ENCODE measurements at regions not wholly inside any gene's neighbourhood (a gene's known extent, or its start where the extent isn't known, plus 50 kb on each side); places are given as distances from the start of the nearest gene placed in this dataset.

DNA sequence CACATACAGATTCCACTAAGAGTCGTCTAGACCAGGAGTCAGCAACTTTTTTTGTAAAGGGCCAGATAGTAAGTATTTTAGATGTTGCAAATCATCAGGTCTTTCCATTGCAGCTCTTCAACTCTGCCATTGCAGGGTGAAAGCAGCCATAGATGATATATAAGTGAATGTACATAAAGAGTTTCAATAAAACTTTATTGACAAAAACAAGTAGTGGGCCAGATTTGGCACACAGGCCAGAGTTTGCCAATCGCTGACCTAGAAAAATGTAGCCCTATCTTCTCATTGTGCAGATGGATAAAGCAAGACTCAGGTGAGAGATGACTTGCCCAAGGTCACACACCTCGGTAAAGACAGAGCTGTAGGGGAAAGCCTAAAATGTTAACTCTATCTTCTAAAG is 474.7 kb downstream of the MED13L start:
- TF ChIP-seq, protein P1, sequence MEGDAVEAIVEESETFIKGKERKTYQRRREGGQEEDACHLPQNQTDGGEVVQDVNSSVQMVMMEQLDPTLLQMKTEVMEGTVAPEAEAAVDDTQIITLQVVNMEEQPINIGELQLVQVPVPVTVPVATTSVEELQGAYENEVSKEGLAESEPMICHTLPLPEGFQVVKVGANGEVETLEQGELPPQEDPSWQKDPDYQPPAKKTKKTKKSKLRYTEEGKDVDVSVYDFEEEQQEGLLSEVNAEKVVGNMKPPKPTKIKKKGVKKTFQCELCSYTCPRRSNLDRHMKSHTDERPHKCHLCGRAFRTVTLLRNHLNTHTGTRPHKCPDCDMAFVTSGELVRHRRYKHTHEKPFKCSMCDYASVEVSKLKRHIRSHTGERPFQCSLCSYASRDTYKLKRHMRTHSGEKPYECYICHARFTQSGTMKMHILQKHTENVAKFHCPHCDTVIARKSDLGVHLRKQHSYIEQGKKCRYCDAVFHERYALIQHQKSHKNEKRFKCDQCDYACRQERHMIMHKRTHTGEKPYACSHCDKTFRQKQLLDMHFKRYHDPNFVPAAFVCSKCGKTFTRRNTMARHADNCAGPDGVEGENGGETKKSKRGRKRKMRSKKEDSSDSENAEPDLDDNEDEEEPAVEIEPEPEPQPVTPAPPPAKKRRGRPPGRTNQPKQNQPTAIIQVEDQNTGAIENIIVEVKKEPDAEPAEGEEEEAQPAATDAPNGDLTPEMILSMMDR (IDR thresholded peaks at IDR 0.05; ENCODE audit: extremely low read depth, insufficient read depth, missing control alignments): no peak
- no peak for DNase-seq (ENCODE audit: low spot score)
- in situ Hi-C loops (cut with MboI; ENCODE audit: low pct_unique_long_range_greater_than_20kb, low sequenced_read_pairs, unreplicated experiment): no loop called here

DNA sequence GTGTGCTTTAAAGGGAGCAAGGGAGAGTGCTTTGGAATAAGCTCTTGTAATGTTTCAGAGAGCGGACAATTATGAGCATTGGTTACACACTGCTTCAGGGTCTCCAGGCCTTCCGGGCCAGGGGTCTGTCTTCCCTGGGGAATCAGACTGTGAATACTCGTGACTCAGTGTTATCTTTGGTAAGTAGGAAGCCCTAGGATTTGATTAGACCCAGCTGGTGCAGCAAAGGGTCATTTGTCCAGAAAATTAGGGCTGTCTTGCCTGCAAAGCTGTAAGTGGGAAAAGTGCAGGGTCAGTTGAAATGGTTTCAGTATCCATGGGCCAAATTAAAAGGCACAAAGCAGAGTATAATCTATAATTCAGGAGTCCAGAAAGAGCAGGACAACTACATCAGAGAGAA is 475.6 kb downstream of the MED13L start:
- TF ChIP-seq, protein P1 (IDR thresholded peaks at IDR 0.05; ENCODE audit: extremely low read depth, insufficient read depth, missing control alignments): no peak
- DNase-seq (ENCODE audit: low spot score): no peak
- in situ Hi-C loops (cut with MboI; ENCODE audit: low pct_unique_long_range_greater_than_20kb, low sequenced_read_pairs, unreplicated experiment): no loop called here

DNA sequence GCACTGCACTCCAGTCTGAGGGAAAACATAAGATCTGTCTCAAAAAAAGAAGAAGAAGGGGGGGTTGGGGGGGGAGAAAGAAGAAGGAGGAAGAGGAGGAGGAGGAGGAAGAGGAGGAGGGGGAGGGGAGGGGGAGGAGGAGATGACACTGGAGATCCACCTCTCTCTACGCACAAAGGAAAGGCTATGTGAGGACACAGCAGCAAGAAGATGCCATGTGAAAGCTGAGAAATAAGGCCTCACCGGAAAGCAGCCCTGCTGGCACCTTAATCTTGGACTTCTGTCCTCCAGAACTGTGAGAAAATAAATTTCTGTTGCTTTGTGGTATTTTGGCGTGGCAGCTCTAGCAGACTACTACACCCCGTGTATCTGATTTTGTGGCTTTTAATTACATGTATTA is 477.9 kb downstream of the MED13L start:
- in situ Hi-C loops (cut with MboI; ENCODE audit: low pct_unique_long_range_greater_than_20kb, low sequenced_read_pairs, unreplicated experiment): no loop called here
- TF ChIP-seq, protein P1 (IDR thresholded peaks at IDR 0.05; ENCODE audit: extremely low read depth, insufficient read depth, missing control alignments): no peak
- no peak for DNase-seq (ENCODE audit: low spot score)

DNA sequence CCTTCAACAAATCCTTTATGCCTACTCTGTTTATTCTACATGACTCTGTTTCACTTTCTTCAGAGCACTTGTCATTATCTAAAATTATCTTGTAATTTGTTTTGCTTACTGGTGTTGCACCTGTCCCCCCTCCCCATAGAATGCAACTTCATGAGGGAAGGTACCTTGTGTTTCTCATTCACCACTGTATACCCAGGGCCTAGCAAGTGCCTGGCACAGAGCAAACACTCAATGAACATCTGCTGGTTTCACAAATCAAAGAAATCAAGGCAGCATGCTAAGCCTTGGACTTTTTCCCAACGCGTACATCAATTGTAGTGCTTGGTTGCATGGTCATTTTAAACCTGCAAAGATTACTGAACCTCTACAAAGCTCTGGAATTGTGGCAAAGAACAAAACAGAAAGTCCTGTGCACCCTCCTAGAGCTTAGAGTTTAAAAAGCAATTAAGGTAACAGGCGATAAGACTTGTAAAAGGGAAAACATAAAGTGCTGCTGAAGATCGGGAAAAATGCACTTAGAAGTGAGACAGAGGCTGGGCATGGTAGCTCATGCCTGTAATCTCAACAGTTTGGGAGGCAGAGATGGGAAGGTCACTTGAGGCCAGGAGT is 479.1 kb downstream of the MED13L start:
- TF ChIP-seq, protein P1 (IDR thresholded peaks at IDR 0.05; ENCODE audit: extremely low read depth, insufficient read depth, missing control alignments): no peak
- no peak for DNase-seq (ENCODE audit: low spot score)
- in situ Hi-C loops (cut with MboI; ENCODE audit: low pct_unique_long_range_greater_than_20kb, low sequenced_read_pairs, unreplicated experiment): no loop called here

DNA sequence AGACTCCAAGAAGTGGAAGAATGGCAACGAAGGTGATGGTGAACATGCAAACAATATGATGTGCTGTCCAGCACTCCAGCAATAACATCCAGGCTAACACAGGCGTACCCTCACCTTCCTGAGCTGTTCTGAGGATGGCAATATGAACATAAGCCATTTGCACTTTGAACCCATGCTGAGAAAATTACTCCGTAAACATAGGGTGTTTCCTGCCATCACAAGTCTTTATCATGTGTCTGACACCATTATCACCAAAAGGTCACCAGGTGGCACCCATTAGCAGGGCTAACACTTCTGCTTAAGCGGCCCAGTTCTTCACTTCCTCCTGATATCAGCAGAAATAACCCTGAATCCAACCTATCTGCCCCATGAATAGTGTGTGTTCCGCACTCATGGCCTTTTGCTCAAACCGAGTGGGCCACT is 482.8 kb downstream of the MED13L start:
- DNase-seq (ENCODE audit: low spot score): no peak
- in situ Hi-C loops (cut with MboI; ENCODE audit: low pct_unique_long_range_greater_than_20kb, low sequenced_read_pairs, unreplicated experiment): no loop called here
- TF ChIP-seq, protein P1 (IDR thresholded peaks at IDR 0.05; ENCODE audit: extremely low read depth, insufficient read depth, missing control alignments): no peak

DNA sequence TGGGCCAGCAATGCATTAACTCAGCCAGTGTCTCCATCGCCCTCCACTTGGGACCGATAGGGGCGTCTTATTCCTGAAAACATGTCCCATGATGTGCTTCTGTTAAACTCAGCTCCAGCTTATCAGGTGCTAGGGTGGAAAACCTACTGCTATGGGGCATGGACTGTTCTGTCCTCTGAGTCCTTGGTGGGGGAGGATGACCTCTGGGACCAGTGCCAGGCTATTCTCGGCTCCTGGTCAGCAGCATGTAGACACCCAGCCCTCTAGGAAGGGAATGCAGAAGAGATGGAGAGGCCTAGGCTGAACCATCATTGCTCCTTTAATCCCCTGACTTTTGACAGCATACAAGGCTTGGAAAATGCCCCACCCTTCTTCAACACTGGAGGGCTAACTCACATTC is 486.2 kb downstream of the MED13L start:
- DNase-seq (ENCODE audit: low spot score): no peak
- in situ Hi-C loops (cut with MboI; ENCODE audit: low pct_unique_long_range_greater_than_20kb, low sequenced_read_pairs, unreplicated experiment): no loop called here
- TF ChIP-seq, protein P1 (IDR thresholded peaks at IDR 0.05; ENCODE audit: extremely low read depth, insufficient read depth, missing control alignments): no peak

Measured in GM13977 (cell line).